Mesenchymal stem cell (in vitro differentiated cells and primary cell): ENCODE measurements at regions not wholly inside any gene's neighbourhood (a gene's known extent, or its start where the extent isn't known, plus 50 kb on each side); places are given as distances from the start of the nearest gene placed in this dataset.

Experiments used
- DNase-seq: peaks from one replicate; pipeline ENCODE4 v3.0.0-alpha.2; 2013
- H2AFZ ChIP-seq: one replicate; pipeline ENCODE4 v1.6.1; 2013; ENCODE audit warnings: low read depth, mild to moderate bottlenecking, control low read depth, inconsistent platforms, low read length, moderate library complexity
- H2AK5ac ChIP-seq: 2 replicates; pipeline ENCODE4 v1.6.1; 2013; ENCODE audit warnings: low read length, moderate library complexity, mild to moderate bottlenecking, inconsistent platforms; ENCODE audit not compliant: severe bottlenecking
- H2BK120ac ChIP-seq: one replicate; pipeline ENCODE4 v1.6.1; 2013; ENCODE audit warnings: low read depth, mild to moderate bottlenecking, inconsistent platforms, low read length, moderate library complexity
- H2BK12ac ChIP-seq, 2 experiments: one replicate each; pipeline ENCODE4 v1.6.1; 2013; ENCODE audit warnings: inconsistent platforms in 2 of 2, low read length in 2 of 2, mild to moderate bottlenecking in 2 of 2, moderate library complexity in 2 of 2, control low read depth in 1 of 2
- H2BK15ac ChIP-seq: one replicate; pipeline ENCODE4 v1.6.1; 2013; ENCODE audit warnings: mild to moderate bottlenecking, low read depth, inconsistent platforms; ENCODE audit not compliant: poor library complexity, severe bottlenecking
- H2BK5ac ChIP-seq: 2 replicates; pipeline ENCODE4 v1.6.1; 2013; ENCODE audit warnings: low read depth, mild to moderate bottlenecking, low read length, control low read depth, inconsistent platforms; ENCODE audit not compliant: poor library complexity, severe bottlenecking
- H3K14ac ChIP-seq, 2 experiments: one replicate each; pipeline ENCODE4 v1.6.1; 2013; ENCODE audit warnings: inconsistent platforms in 2 of 2, low read length in 2 of 2, control low read depth in 1 of 2, mild to moderate bottlenecking in 1 of 2, moderate library complexity in 1 of 2
- H3K18ac ChIP-seq, 2 experiments: one replicate each; pipeline ENCODE4 v1.6.1; 2013; ENCODE audit warnings: inconsistent platforms in 2 of 2, low read length in 2 of 2, control low read depth in 1 of 2, low read depth in 1 of 2, mild to moderate bottlenecking in 1 of 2
- H3K23ac ChIP-seq, 2 experiments: one replicate each; pipeline ENCODE4 v1.6.1; 2013; ENCODE audit warnings: inconsistent platforms in 2 of 2, low read length in 2 of 2, mild to moderate bottlenecking in 2 of 2, moderate library complexity in 2 of 2, control low read depth in 1 of 2
- H3K27ac ChIP-seq: 2 replicates; pipeline ENCODE4 v1.5.1; 2013; ENCODE audit warnings: mild to moderate bottlenecking, moderate library complexity, low read length, control low read depth, inconsistent platforms; ENCODE audit not compliant: poor library complexity, severe bottlenecking
- H3K27me3 ChIP-seq, 2 experiments: 2 replicates each; pipeline versions ENCODE4 v1.6.1 to v1.7.0; 2013; ENCODE audit warnings: low read length in 2 of 2, mild to moderate bottlenecking in 2 of 2, moderate library complexity in 2 of 2, control low read depth in 1 of 2, inconsistent platforms in 1 of 2; ENCODE audit not compliant: control insufficient read depth in 1 of 2, insufficient read depth in 1 of 2
- H3K36me3 ChIP-seq, 2 experiments: 2 replicates each; pipeline versions ENCODE4 v1.6.1 to v1.7.0; 2013; ENCODE audit warnings: low read length in 2 of 2, control low read depth in 1 of 2, inconsistent platforms in 1 of 2, low read depth in 1 of 2, mild to moderate bottlenecking in 1 of 2; ENCODE audit not compliant: insufficient read depth in 2 of 2, control insufficient read depth in 1 of 2
- H3K4ac ChIP-seq, 2 experiments: one replicate each; pipeline ENCODE4 v1.6.1; 2013; ENCODE audit warnings: inconsistent platforms in 2 of 2, low read length in 2 of 2, mild to moderate bottlenecking in 2 of 2, moderate library complexity in 2 of 2, control low read depth in 1 of 2, low read depth in 1 of 2
- H3K4me1 ChIP-seq: 2 replicates; pipeline ENCODE4 v1.6.1; 2013; ENCODE audit warnings: low read depth, low read length, control low read depth; ENCODE audit not compliant: control insufficient read depth, insufficient read depth
- H3K4me2 ChIP-seq: 2 replicates; pipeline ENCODE4 v1.6.1; 2013; ENCODE audit warnings: low read length, mild to moderate bottlenecking, inconsistent platforms; ENCODE audit not compliant: poor library complexity, severe bottlenecking
- H3K4me3 ChIP-seq, 2 experiments: 2 replicates each; pipeline versions ENCODE4 v1.5.1 to v1.7.0; 2013; ENCODE audit warnings: low read length in 2 of 2, mild to moderate bottlenecking in 2 of 2, control low read depth in 1 of 2, low read depth in 1 of 2; ENCODE audit not compliant: insufficient read depth in 1 of 2
- H3K79me1 ChIP-seq: replicated peaks from 2 replicates; pipeline ENCODE4 v1.6.1; 2013; ENCODE audit warnings: mild to moderate bottlenecking, control low read depth, low read length, inconsistent platforms; ENCODE audit not compliant: poor library complexity, severe bottlenecking
- H3K9ac ChIP-seq: 2 replicates; pipeline ENCODE4 v1.7.0; 2013; ENCODE audit warnings: mild to moderate bottlenecking, low read length, moderate library complexity
- H3K9me3 ChIP-seq: 2 replicates; pipeline ENCODE4 v1.7.0; 2013; ENCODE audit warnings: mild to moderate bottlenecking, low read length; ENCODE audit not compliant: control insufficient read depth
- H4K8ac ChIP-seq: one replicate; pipeline ENCODE4 v1.6.1; 2013; ENCODE audit warnings: inconsistent platforms, mild to moderate bottlenecking, low read length, moderate library complexity
- H4K91ac ChIP-seq: one replicate; pipeline ENCODE4 v1.6.1; 2013; ENCODE audit warnings: mild to moderate bottlenecking, low read length, inconsistent platforms
- WGBS: methylation state at CpG from one replicate; pipeline ENCODE4 v1.1.7; 2013; ENCODE audit warnings: mixed read lengths; 5-methylcytosine and 5-hydroxymethylcytosine counted together

DNA sequence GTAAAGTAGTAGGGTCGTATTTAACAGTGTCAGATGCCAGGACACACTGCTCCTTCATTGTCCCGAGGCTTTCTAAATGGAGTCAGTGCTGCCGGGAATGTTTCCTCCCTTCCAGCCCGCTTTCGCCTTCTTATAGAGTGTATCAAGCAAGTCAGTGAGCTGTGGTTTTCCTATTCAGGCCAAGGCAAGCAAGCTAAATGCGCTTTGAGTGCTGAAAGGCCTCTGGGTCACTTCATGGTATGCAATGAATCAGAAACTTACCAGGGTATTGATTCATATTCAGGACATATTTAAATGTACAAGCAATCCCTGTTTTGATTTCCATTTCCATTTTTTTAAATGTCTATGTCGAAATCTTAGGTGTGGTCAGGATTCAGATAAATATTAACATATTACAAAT lies 327.9 kb upstream of the SOX9 start:
- H2BK12ac ChIP-seq: no peak overlapping the region
- H4K91ac ChIP-seq: no peak overlapping the region
- no peak overlapping the region for H3K23ac ChIP-seq
- no peak overlapping the region for H3K4me2 ChIP-seq
- H3K79me1 ChIP-seq: no peaks in the 10 kb centered on the region
- DNase-seq: peak; percentile 19
- H2BK15ac ChIP-seq: no peak overlapping the region
- H3K9me3 ChIP-seq: no peaks in the 10 kb centered on the region
- no peak overlapping the region for H2BK5ac ChIP-seq
- H3K4me1 ChIP-seq: no peaks in the 10 kb centered on the region
- no peaks in the 10 kb centered on the region for H3K36me3 ChIP-seq
- no peak overlapping the region for H3K4me3 ChIP-seq
- H2AFZ ChIP-seq: no peak overlapping the region
- H3K27ac ChIP-seq: no peak overlapping the region
- no peak overlapping the region for H2BK120ac ChIP-seq
- no peak overlapping the region for H2AK5ac ChIP-seq
- H3K4ac ChIP-seq: no peak overlapping the region
- H3K14ac ChIP-seq: no peak overlapping the region
- H3K27me3 ChIP-seq: peaks cover 0 to 17% of the 10 kb centered on the region in 2 experiments
- no peak overlapping the region for H3K9ac ChIP-seq
- 77% methylated on average over 5 of the region's 7 CpGs for WGBS
- no peak overlapping the region for H3K18ac ChIP-seq
- H4K8ac ChIP-seq: no peak overlapping the region

DNA sequence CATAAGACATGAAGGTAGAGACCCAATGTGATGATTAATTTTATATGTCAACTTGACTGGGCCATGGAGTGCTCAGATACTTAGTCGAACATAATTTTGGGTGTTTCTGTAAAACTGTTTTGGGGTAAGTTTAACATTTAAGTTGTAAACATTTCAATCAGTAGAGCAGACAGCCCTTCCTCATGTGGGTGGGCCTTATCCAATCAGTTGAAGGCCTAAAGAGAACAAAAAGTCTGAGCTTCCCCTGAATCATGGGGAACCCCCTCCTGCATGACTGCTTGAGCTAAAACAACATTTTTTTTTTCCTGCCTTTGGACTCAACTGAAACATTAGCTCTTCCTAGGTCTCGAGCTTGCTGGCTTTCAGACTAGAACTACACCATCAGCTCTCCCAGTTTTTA lies 327.3 kb upstream of the SOX9 start:
- Histone ChIP-seq H3K18ac (no peak overlapping the region), H4K8ac (no peak overlapping the region), H3K23ac (no peak overlapping the region), H3K4ac (no peak overlapping the region), H3K9ac (no peak overlapping the region), H3K4me1 (no peaks in the 10 kb centered on the region), H2BK12ac (no peak overlapping the region), H3K9me3 (no peaks in the 10 kb centered on the region), H2AK5ac (no peak overlapping the region), H3K4me2 (no peak overlapping the region), H3K79me1 (no peaks in the 10 kb centered on the region), H2BK120ac (no peak overlapping the region), H3K27ac (no peak overlapping the region), H2BK15ac (no peak overlapping the region), H2BK5ac (no peak overlapping the region), H4K91ac (no peak overlapping the region), H3K14ac (no peak overlapping the region), H3K4me3 (no peak overlapping the region), H3K36me3 (no peaks in the 10 kb centered on the region), H3K27me3 (peaks cover 0 to 17% of the 10 kb centered on the region in 2 experiments), H2AFZ (no peak overlapping the region)
- 50% methylated on average over 2 of the region's 2 CpGs for WGBS
- no peak for DNase-seq

DNA sequence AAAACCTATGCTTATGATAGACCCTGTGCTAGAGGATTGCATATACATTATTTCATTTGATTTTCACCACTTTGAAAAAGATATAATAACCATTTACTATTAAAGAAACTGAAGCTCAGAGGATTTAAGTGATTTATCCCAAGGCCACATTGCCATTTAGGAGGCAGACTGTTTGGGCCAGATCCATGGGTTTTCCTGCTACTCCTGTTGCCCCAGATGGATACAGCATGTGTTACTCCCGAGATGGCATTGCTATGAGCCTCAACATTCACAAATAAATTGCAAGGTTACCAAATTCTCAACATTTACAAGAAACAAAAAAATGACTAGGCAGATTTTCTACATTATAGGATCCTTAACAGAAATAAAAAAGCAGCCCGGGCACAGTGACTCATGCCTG lies 322.1 kb upstream of the SOX9 start:
- Histone ChIP-seq H3K4me2 (no peak overlapping the region), H3K79me1 (no peaks in the 10 kb centered on the region), H2AFZ (no peak overlapping the region), H4K8ac (no peak overlapping the region), H2BK5ac (no peak overlapping the region), H3K4ac (no peak overlapping the region), H3K27me3 (peaks cover 0 to 17% of the 10 kb centered on the region in 2 experiments), H3K4me1 (no peaks in the 10 kb centered on the region), H2BK12ac (no peak overlapping the region), H3K36me3 (no peaks in the 10 kb centered on the region), H3K27ac (no peak overlapping the region), H3K14ac (no peak overlapping the region), H4K91ac (no peak overlapping the region), H3K18ac (no peak overlapping the region), H2BK120ac (no peak overlapping the region), H3K4me3 (no peak overlapping the region), H3K9ac (no peak overlapping the region), H2BK15ac (no peak overlapping the region), H3K9me3 (no peaks in the 10 kb centered on the region), H2AK5ac (no peak overlapping the region), H3K23ac (no peak overlapping the region)
- no peak for DNase-seq
- WGBS: 84% methylated on average over 2 of the region's 2 CpGs

DNA sequence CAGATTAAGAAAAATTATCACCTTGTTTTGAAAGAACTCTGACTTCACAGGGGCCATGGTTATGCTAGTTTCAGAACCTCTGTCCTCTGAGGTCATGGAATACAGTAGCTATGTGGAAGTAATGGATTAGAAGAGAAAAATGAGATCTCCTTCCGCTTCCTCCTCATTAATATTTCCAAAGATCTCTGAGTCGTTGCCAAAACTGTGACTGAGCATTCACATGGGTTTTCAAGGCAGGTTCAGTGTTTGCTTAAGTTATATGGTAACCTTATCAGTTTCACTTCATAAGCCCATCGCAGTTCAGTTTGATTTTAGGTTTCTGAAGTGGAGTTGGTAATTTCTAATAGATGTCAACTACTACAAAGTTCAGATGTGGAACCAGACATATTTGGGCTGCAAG lies 321.2 kb upstream of the SOX9 start:
- no peaks in the 10 kb centered on the region for H3K36me3 ChIP-seq
- no peaks in the 10 kb centered on the region for H3K4me1 ChIP-seq
- no peak overlapping the region for H3K27ac ChIP-seq
- peaks cover 0 to 17% of the 10 kb centered on the region in 2 experiments for H3K27me3 ChIP-seq
- H3K4me3 ChIP-seq: no peak overlapping the region
- H4K8ac ChIP-seq: no peak overlapping the region
- 90% methylated on average over 2 of the region's 3 CpGs for WGBS
- H2AK5ac ChIP-seq: no peak overlapping the region
- no peak overlapping the region for H2AFZ ChIP-seq
- H3K4ac ChIP-seq: no peak overlapping the region
- no peak overlapping the region for H2BK12ac ChIP-seq
- H3K79me1 ChIP-seq: no peaks in the 10 kb centered on the region
- no peak overlapping the region for H3K9ac ChIP-seq
- H3K23ac ChIP-seq: no peak overlapping the region
- no peak overlapping the region for H2BK15ac ChIP-seq
- no peak overlapping the region for H4K91ac ChIP-seq
- H2BK5ac ChIP-seq: no peak overlapping the region
- no peak overlapping the region for H3K18ac ChIP-seq
- H3K9me3 ChIP-seq: no peaks in the 10 kb centered on the region
- no peak for DNase-seq
- no peak overlapping the region for H3K14ac ChIP-seq
- H3K4me2 ChIP-seq: no peak overlapping the region
- no peak overlapping the region for H2BK120ac ChIP-seq
